ENCODE measurements at regions not wholly inside any gene's neighbourhood (a gene's known extent, or its start where the extent isn't known, plus 50 kb on each side); places are given as distances from the start of the nearest gene placed in this dataset.

GRCh38 chr7:33760146-33760545, 145.2 kb upstream of the BMPER start:
- no peak for FAIRE-seq

- FAIRE-seq, result no peak
Measured at GRCh38 chr7:33760834-33761233, 144.5 kb upstream of the BMPER start.

DNA sequence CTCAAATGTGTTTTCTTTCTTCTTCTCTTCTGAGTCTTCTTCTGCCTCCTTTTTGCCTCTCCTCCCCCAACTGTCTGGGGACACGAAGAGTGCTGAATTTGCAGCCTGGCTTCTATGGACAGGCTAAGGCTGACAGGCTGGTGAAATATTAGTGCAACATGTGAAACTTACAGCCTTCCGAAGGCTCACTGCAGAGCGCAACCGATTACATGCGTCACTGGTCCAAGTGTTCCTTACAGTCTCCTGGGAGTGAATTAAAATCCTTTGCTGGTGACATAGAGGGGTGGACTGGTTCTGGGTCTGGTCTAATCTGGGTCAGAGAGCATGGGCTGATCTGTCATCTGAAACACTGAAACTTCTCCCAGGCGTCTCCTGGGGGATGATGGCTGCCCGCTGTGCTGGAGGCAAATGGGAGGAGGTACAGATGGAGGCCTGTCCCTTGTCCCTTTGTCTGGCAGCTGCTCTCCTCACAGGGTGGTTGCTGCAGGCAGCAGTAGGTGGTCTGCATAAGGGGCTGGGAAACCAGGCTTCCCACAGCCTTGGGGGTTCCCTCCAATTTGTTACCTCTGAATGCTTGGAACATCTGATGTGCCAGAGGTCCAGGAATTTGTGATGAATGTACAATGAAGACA, 143.8 kb upstream of the BMPER start:
- FAIRE-seq, result no peak

- FAIRE-seq, result no peak
Measured at GRCh38 chr7:33762151-33762910, 143.0 kb upstream of the BMPER start.

DNA sequence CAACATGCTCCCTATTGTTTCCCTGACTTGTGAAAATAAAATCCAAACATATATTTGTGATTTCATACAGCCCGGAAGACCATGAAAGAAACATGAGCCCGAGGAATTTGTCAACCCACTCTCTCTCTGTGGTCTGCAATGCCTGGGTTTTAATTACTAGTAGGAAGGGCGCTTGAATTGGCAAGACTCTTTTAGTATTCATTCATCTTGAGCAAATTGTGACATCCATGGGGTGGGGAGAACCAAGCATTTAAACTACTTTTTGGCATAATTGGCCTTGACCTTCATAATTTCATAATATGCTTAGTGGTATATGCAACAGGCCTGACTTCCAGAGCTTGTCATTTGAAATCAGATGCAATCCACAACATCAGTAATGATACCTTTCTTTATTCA, 142.4 kb upstream of the BMPER start:
- no peak for FAIRE-seq

DNA sequence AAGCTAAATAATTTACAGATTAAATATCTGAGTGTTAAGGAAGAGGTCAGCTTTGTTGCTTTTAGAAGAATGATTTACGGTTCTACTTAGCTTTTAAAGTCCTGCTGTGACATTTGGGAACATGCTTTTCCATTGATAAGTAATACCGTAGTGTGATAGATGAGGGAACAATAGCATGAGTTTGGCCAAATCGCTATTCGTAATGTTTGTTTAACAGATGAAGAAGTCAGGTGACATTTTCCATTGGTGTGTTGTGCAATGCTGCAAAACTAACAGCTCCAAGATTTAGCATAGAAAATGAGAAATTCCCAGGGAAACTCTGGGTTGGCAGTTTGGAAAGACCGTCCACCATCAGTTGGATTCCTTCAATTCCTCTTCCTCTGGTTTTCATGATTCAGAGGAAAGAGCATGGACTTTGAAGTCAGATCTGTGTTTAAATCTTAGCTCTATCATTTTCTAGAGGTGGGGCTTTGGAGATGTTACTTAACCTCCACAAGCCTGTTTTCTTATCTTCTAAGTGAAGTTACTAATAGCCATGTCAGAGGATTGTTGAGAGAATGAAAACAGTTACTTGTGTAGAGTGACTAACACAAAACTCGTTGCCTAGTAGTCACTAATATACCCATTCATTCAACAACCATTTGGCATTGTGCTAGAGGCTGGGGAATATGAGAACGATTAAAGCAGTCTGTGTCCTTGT, 140.4 kb upstream of the BMPER start:
- FAIRE-seq, result no peak

- FAIRE-seq, result no peak
Measured at GRCh38 chr7:33766405-33766804, 138.9 kb upstream of the BMPER start.

DNA sequence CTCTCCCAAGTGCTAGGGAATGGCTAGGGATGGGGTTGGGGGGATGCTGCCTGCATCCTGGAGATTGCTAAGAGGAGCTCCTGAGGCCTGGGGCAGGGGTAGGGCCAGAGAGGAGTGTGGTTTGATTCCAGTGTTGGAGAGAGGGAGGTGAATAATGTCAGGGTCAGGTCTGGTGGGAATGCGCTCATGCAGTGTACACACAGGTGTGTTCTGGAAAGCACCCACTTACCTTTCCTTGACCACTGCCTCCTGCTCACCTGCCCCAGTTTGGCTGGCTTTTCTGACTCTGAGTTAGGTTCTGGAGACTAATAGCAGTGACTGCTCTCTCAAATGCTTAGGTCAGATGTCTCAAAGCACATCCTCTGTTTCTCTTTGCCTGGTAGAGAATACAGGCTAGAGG, 135.4 kb upstream of the BMPER start:
- no peak for FAIRE-seq

DNA sequence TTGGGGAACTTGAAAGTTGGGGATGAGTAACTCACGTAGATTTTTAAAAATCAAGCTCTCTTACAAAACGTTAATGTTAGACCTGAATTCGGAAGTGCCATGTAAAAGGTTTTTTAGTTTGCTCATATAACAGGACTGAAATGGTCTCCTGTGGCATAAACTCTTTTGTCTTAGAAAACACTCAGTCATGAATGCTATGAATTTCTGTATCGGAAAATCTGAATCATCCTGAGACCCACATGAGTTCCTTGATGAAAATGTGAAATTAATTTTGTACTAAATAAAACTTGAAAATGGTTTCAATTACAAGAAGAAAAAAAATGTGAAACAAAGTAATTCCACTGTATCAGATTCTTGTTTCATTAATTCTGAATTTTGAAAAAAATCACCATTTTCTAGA, 134.8 kb upstream of the BMPER start:
- no peak for FAIRE-seq

DNA sequence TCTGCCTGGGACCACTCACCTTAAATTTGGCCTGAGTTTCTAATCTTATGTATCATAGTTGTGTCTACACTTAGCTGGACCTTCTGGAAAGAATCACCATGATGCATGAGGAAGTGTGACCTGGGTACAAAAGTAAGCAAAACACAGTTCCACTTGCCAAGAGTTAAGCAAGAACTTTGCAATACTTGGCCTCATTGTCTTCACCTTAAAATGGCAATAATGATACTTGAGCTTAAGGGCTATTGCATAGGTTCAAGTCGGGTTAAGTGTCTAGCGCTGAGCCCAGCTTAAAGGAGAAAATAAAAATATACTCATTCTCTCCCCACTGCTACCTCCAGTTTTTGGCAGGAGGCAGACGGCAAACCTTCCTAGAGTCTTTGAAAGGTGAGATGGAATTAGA, 133.9 kb upstream of the BMPER start:
- FAIRE-seq, result no peak

GRCh38 chr7:33773053-33773452, 132.3 kb upstream of the BMPER start:
- FAIRE-seq, result no peak

DNA sequence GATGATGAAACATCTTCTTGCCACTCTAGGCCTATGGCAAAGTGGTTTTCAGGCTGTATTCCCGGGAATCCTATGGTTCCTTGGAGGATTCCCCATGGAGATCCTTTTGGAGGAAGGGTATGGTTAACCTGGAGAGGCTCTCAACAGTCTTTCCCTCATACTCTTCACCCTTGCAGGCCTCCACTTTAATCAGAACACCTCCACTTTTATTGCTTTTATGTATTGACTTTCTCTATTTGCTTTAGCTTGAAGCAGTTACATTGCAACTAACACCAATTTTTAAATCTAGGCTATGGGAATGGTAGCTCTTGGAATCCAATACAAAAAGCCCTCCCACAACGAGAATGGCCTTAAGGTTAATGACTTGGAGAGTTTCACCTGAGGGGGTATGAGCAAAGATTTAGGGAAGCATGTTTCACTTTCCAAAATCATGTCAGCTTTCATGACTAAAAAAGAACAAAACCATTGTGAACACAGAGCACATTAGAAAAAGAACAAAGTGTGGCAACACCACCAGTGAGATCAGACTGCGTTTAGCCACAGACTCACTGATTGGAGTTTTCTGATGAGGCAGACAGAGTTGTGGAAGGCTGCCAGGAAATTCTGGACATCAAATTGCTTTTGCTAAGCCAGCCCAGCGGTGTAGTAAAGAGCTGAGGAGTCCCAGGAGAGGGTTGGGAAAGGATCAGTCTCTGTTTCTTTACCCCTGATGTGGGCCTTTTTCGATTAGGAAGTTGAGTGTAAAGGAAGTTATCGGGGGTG, 130.4 kb upstream of the BMPER start:
- FAIRE-seq, result no peak

DNA sequence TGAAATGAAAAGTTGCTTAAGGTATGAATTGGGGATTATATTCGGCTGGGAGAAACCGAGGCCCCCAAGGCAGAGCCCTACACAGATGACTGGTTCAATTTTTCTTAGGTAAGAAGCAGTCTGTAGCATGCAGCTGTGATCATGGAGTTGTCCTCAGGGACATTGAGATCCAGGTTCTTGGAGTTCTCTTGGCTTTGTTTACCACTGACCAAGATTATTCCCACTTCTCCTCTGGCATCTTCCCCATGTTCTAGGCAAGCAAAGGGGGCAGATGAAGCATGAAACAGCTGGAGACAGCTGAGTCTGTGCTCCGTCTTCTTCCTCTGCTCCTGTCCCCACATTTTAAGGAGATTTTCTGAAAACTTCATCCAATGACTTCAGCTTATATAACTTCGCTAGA, 129.5 kb upstream of the BMPER start:
- FAIRE-seq, result no peak

DNA sequence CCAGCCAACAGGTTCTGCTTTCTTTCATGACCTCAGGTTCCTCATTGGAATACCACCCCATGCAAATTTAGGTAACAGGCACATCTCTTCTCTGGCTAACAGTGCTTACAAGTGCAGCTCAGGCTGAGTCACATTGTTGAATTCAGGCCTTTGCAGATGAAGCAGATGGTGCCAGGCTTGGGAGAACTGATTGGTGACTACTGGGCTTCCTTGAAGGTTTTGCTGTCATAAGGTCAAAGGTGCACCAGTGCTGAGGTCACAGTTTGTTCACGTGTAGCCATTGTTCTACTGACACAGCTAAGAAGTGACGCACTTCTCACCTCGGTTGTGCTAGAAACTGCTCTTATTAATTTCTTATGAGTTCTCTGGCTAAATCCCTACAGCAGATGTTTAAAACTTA, 128.6 kb upstream of the BMPER start:
- FAIRE-seq, result no peak

DNA sequence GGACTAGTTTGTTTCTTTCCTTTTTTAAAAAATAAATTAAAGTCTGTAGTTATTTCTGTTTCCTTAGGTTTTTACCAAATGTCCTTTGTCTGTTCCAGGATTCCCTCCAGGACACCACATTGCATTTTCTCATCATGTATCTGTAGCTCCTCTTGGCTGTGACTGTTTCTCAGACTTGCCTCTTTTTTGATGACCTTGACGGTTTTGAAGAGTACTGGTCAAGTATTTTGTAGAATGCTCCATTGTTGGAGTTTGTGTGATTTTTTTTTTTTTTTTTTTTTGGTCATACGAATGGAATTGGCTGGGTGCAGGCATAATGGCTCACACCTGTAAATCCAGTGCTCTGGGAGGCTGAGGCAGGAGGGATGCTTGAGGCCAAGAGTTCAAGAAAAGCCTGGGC, 127.1 kb upstream of the BMPER start:
- no peak for FAIRE-seq

DNA sequence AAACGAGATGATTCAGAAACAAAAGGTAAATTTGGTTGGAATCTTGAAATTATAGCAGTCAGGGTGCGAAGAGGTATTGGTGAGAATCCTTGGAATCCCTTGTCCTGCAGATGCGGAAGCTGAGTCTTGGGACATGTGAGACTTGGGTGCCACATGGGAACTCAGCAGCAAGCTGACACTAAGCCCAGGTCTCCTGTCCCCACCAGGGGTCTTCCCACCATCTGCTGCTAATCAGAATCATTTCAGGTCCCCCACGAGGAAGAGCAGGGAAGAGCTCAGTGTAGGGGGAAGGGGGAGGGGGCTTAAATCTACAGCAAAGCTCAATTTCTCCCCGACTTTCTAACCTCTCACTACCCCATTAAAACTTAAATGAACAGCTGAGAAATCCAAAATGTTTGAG, 126.1 kb upstream of the BMPER start:
- no peak for FAIRE-seq

- no peak for FAIRE-seq
Measured at GRCh38 chr7:33781167-33781566, 124.2 kb upstream of the BMPER start.

DNA sequence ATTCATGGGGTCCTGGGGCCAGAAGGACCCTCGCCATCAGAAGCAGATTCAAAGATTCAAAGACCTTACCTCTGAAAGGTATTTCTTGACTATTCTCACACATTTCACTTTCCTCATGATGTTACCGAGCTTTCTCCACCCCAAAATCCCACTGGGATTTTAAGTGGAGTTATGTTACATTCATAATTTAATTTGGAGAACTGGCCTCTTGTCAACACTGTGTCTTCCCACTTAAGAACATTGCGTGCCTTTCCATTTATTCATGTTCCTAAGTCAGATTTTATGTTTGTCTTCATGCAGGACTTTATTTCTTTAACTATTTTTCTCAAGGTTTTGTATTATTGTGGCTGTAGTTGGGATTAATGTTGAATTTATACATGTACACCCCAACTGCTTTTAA, 123.5 kb upstream of the BMPER start:
- FAIRE-seq, result no peak

DNA sequence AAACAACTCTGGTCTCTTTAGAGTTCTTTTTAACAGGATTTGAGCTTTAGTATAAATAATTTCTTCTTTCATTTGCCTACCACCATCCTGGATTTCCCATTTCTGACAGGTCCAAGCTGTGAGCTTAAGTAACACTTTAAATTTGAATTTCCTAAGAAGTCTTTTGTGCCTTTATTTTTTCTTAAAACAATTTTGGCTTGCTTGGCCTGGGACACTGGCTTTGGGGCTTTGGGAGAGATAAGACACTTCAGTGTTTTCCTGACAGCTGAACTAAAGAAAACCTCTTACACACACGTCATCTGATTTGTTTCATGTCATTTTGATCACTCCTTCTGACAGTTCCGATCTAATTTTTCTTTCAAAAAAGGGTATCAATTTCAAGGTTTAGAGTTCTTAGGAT, 121.3 kb upstream of the BMPER start:
- no peak for FAIRE-seq

DNA sequence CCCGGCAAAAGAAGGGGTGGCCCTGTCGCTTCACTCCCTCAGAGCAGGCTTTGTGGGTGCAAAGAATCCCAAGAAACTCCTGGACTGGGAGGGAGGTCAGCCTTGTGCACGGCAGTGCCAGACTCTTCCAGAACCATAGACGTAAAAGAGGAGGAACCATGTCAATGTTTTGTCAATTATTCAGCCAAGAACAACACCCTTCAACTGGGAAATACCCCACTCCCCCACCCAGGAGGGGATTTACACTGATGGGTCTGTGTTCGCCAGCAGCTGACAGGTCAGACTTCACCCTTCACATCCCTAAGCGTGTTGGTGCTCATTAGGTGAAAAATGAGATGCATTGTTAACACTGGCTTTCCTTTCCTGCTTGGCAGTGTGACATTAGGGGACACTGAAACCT, 116.8 kb upstream of the BMPER start:
- FAIRE-seq, result no peak

- FAIRE-seq, result no peak
Measured at GRCh38 chr7:33789871-33790630, 115.3 kb upstream of the BMPER start.

GRCh38 chr7:33790746-33791145, 114.6 kb upstream of the BMPER start:
- no peak for FAIRE-seq

DNA sequence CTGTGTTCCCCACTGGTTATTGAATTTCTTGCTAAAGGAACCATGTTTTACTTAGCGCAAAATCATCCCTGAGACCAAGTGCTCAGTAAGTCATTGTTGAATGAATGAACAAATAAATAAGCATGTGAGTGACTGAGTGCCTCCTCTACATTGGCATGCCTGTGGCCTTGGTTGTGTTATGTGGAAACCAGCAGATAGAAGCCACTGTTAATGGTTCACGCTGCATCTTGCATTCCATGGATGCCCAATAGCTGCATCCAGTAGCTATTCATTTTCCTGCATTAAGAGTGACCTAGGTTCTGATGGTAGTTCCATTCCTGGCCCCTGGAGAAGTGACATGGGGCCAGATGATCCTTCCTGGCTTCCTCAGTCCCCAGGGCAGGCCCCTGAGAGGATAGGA, 113.3 kb upstream of the BMPER start:
- FAIRE-seq, result no peak
